Endodermal cell (in vitro differentiated cells): ENCODE measurements at regions not wholly inside any gene's neighbourhood (a gene's known extent, or its start where the extent isn't known, plus 50 kb on each side); places are given as distances from the start of the nearest gene placed in this dataset.
"Not testable (repeated sequence)": the region's sequence is repeated elsewhere in the genome, so short reads cannot be mapped to it uniquely, and the experiment has no call there.

Experiments
- DNase-seq: peaks from one replicate; pipeline ENCODE4 v3.0.0-alpha.2; 2017
- H3K27ac ChIP-seq: 2 replicates; pipeline ENCODE4 v1.5.1; 2013; ENCODE audit warnings: mild to moderate bottlenecking, low read depth, low read length, moderate library complexity
- H3K27me3 ChIP-seq: 2 replicates; pipeline ENCODE4 v1.6.1; 2013; ENCODE audit warnings: mild to moderate bottlenecking, low read length, moderate library complexity; ENCODE audit not compliant: insufficient read depth, control insufficient read depth, poor library complexity, severe bottlenecking
- H3K36me3 ChIP-seq: 2 replicates; pipeline ENCODE4 v1.7.0; 2013; ENCODE audit warnings: mild to moderate bottlenecking, low read length, moderate library complexity; ENCODE audit not compliant: control insufficient read depth, insufficient read depth
- H3K4me1 ChIP-seq: one replicate; pipeline ENCODE4 v1.7.0; 2013; ENCODE audit warnings: low read length; ENCODE audit not compliant: control insufficient read depth, insufficient read depth
- H3K4me3 ChIP-seq: 2 replicates; pipeline ENCODE4 v1.5.1; 2013; ENCODE audit warnings: mild to moderate bottlenecking, low read length, moderate library complexity
- H3K9ac ChIP-seq: 2 replicates; pipeline ENCODE4 v1.6.1; 2013; ENCODE audit warnings: mild to moderate bottlenecking, low read length, moderate library complexity; ENCODE audit not compliant: poor library complexity, severe bottlenecking; ENCODE audit errors: extremely low read depth
- H3K9me3 ChIP-seq: 2 replicates; pipeline ENCODE4 v1.6.1; 2013; ENCODE audit warnings: mild to moderate bottlenecking, low read length, moderate library complexity; ENCODE audit not compliant: control insufficient read depth
- H3K27ac Mint-ChIP-seq: 2 replicates; pipeline ENCODE4 v1.8.0; 2020; ENCODE audit warnings: mixed read lengths
- H3K27me3 Mint-ChIP-seq: 2 replicates; pipeline ENCODE4 v1.8.0; 2021; ENCODE audit warnings: mild to moderate bottlenecking, mixed read lengths; ENCODE audit not compliant: insufficient read depth
- H3K36me3 Mint-ChIP-seq: 2 replicates; pipeline ENCODE4 v1.8.0; 2020; ENCODE audit warnings: low read depth, mixed read lengths
- H3K4me1 Mint-ChIP-seq: 2 replicates; pipeline ENCODE4 v1.8.0; 2020; ENCODE audit warnings: mixed read lengths
- H3K4me3 Mint-ChIP-seq: 2 replicates; pipeline ENCODE4 v1.8.0; 2020; ENCODE audit warnings: mild to moderate bottlenecking, moderate library complexity, mixed read lengths
- H3K9me3 Mint-ChIP-seq: 2 replicates; pipeline ENCODE4 v1.8.0; 2020; ENCODE audit warnings: mild to moderate bottlenecking, mixed read lengths
- CTCF ChIP-seq: fragments of 200-600 bp; sonication (generic); conservative IDR thresholded peaks from 2 replicates; pipeline ENCODE4 v1.5.0; 2021; ENCODE audit warnings: antibody characterized with exemption, mild to moderate bottlenecking
- WGBS, 2 experiments: methylation state at CpG; one replicate each; pipeline versions ENCODE4 v1.1.5 to v1.1.7; 2013; ENCODE audit warnings: missing lambda C conversion rate in 2 of 2, mixed read lengths in 1 of 2; ENCODE audit not compliant: insufficient coverage in 1 of 2, insufficient read length in 1 of 2; 5-methylcytosine and 5-hydroxymethylcytosine counted together

DNA sequence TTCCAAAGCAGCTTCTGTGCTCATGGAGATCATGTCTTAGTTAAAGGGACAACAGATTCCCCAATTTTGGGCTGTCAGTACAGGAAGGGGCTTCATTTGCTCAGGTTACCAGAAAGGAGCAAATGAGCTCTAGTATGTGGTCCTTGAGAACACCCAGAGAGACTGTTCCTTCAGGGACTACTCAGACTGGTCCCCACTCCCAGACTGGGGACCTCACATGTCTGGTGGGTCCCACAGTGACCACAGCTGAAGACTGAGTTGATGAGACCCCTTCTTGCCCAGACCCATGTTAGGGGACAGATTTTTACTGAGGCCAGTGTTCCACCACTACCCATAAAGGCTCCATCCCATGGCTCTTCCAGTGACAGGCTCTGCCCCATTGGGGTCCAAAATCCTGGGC, 1695.2 kb downstream of the TP53TG3F start:
- H3K9ac ChIP-seq: no peak overlapping the region
- Mint-ChIP-seq H3K9me3 (peaks cover 99% of the 10 kb centered on the region), H3K4me3 (no peak overlapping the region), H3K36me3 (no peaks in the 10 kb centered on the region), H3K4me1 (no peaks in the 10 kb centered on the region), H3K27me3 (no peaks in the 10 kb centered on the region), H3K27ac (no peak overlapping the region)
- no peak for TF ChIP-seq CTCF
- no peaks in the 10 kb centered on the region for H3K4me1 ChIP-seq
- no peak for DNase-seq
- no peak overlapping the region for H3K27ac ChIP-seq
- H3K9me3 ChIP-seq: peaks cover 57% of the 10 kb centered on the region
- H3K27me3 ChIP-seq: no peaks in the 10 kb centered on the region
- H3K36me3 ChIP-seq: no peaks in the 10 kb centered on the region
- H3K4me3 ChIP-seq: no peak overlapping the region

GRCh38 chr16:35157549-35157948, 1698.1 kb downstream of the TP53TG3F start:
- H3K4me1 ChIP-seq, H3K4me3 Mint-ChIP-seq, H3K36me3 ChIP-seq, H3K4me3 ChIP-seq, H3K27me3 ChIP-seq, H3K9ac ChIP-seq, H3K27me3 Mint-ChIP-seq, H3K4me1 Mint-ChIP-seq, H3K27ac ChIP-seq, H3K36me3 Mint-ChIP-seq, H3K27ac Mint-ChIP-seq, DNase-seq: not testable (repeated sequence)
- 80 to 86% methylated on average over 9 to 15 of the region's 15 CpGs for WGBS, 2 experiments
- peaks cover 88% of the 10 kb centered on the region for H3K9me3 Mint-ChIP-seq
- H3K9me3 ChIP-seq: peaks cover 39% of the 10 kb centered on the region

DNA sequence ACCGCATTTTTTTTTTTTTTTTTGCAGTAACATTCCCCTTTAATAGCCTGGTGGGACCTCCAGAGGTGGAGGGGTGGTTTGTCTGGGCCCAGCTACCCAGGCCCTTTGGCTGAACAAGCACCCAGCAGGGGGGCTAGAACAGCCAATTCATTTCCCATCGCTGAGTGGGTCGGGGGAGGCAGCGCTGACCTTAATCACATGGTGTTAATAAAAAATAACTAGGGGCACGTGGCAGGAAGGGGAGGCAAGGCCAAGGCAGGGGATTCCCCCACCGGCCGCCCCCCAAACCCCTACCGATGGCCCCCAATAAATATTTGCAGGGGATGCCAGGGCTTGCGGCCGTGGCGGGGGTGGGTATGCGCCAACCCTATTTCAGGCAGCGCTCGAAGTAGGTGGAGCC, 1709.9 kb downstream of the TP53TG3F start:
- not testable (repeated sequence) for H3K36me3 ChIP-seq, DNase-seq, H3K4me3 Mint-ChIP-seq, H3K9ac ChIP-seq, H3K27ac ChIP-seq, H3K4me3 ChIP-seq, H3K36me3 Mint-ChIP-seq, H3K4me1 Mint-ChIP-seq, H3K27ac Mint-ChIP-seq, H3K27me3 ChIP-seq, H3K27me3 Mint-ChIP-seq, H3K4me1 ChIP-seq
- 75% methylated on average over 14 of the region's 14 CpGs; no CpG with 5 or more reads in 1 of the 2 experiments for WGBS, 2 experiments
- H3K9me3 ChIP-seq: peaks cover 23% of the 10 kb centered on the region
- peaks cover 77% of the 10 kb centered on the region for H3K9me3 Mint-ChIP-seq

DNA sequence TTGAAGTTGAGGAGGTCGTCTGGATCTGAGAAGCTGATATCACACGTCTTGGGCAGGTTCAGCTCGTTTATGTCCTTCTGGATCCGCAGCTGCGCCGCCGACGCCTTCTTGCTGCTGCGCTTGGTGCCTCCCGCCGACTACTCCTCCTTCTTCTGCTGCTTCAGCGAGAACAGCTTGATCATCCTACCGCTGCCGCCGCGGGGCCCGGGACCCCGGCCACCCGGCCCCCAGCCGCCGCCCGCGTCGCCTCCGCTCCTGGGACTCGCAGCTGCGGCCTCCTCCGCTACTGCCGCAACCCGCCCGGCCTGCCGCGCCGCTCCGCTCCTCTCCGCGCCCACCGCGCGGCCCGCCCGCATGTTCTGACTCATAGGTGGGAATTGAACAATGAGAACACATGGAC, 1710.6 kb downstream of the TP53TG3F start:
- WGBS, 2 experiments: 89 to 95% methylated on average over 11 to 41 of the region's 42 CpGs
- peaks cover 75% of the 10 kb centered on the region for H3K9me3 Mint-ChIP-seq
- H3K4me1 ChIP-seq, H3K27ac ChIP-seq, H3K36me3 Mint-ChIP-seq, DNase-seq, H3K36me3 ChIP-seq, H3K4me3 ChIP-seq, H3K27ac Mint-ChIP-seq, H3K27me3 Mint-ChIP-seq, H3K27me3 ChIP-seq, H3K4me1 Mint-ChIP-seq, H3K4me3 Mint-ChIP-seq, H3K9ac ChIP-seq: not testable (repeated sequence)
- peaks cover 25% of the 10 kb centered on the region for H3K9me3 ChIP-seq
